AG04450 (cell line): ENCODE measurements at regions not wholly inside any gene's neighbourhood (a gene's known extent, or its start where the extent isn't known, plus 50 kb on each side); places are given as distances from the start of the nearest gene placed in this dataset.

ENCODE experiments used
- CTCF ChIA-PET: fragments of 300-600, 350-600 bp; formaldehyde crosslinking; extraction: SDS; loops from one replicate; lab custom pipeline; 2022; ENCODE audit warnings: antibody characterized with exemption, inconsistent platforms; lab: Charles Lee
- POLR2A ChIA-PET: fragments of 350-600 bp; formaldehyde crosslinking; extraction: SDS; loops from one replicate; lab custom pipeline; 2021; ENCODE audit warnings: antibody characterized with exemption, inconsistent platforms; lab: Yijun Ruan, JAX
- DNase-seq: peaks from one replicate; pipeline ENCODE4 v3.0.0-alpha.2; 2011; ENCODE audit warnings: low read depth, low spot score
- H3K27ac ChIP-seq: one replicate; pipeline ENCODE4 v1.5.1; 2012; ENCODE audit warnings: low read depth, low read length, control low read depth
- H3K27me3 ChIP-seq: one replicate; pipeline ENCODE4 v1.6.0; 2012; ENCODE audit warnings: low read length; ENCODE audit not compliant: control insufficient read depth, insufficient read depth
- H3K4me3 ChIP-seq: 2 replicates; pipeline ENCODE4 v1.5.1; 2011; ENCODE audit warnings: mild to moderate bottlenecking, low read depth, low read length, control low read depth
- H3K9me3 ChIP-seq: 2 replicates; pipeline ENCODE4 v1.5.1; 2012; ENCODE audit warnings: low read length; ENCODE audit not compliant: control insufficient read depth, insufficient read depth
- TF ChIP-seq, protein P1 (sequence below): IDR thresholded peaks from 2 replicates; pipeline ENCODE4 v1.5.1; 2011; ENCODE audit warnings: low read depth, low read length, control low read depth, inconsistent platforms

DNA sequence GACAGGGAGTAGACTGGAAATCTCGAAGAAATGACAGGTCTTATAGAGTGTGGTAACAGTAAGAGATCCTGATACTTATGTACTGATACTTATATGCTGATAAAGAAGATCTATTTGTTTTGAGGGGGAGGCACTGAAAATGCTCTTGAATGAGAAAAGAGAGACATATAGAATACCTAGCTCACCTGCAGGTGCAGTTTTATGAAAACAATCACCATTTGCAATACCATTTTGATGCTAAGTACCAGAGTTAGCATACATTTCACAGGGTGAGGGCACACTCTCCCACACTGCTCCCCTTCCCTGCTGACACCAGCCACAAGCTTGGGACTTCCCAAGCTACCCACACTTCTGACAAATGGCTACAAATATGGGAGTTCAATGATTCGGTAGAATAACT is 1490.1 kb upstream of the IGFBP7 start:
- CTCF ChIA-PET, result no interaction called here
- Histone ChIP-seq H3K9me3 (no peaks in the 10 kb centered on the region), H3K27me3 (no peaks in the 10 kb centered on the region), H3K4me3 (no peak overlapping the region), H3K27ac (no peak overlapping the region)
- no peak for DNase-seq
- TF ChIP-seq, protein P1, sequence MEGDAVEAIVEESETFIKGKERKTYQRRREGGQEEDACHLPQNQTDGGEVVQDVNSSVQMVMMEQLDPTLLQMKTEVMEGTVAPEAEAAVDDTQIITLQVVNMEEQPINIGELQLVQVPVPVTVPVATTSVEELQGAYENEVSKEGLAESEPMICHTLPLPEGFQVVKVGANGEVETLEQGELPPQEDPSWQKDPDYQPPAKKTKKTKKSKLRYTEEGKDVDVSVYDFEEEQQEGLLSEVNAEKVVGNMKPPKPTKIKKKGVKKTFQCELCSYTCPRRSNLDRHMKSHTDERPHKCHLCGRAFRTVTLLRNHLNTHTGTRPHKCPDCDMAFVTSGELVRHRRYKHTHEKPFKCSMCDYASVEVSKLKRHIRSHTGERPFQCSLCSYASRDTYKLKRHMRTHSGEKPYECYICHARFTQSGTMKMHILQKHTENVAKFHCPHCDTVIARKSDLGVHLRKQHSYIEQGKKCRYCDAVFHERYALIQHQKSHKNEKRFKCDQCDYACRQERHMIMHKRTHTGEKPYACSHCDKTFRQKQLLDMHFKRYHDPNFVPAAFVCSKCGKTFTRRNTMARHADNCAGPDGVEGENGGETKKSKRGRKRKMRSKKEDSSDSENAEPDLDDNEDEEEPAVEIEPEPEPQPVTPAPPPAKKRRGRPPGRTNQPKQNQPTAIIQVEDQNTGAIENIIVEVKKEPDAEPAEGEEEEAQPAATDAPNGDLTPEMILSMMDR, result no peak
- POLR2A ChIA-PET, result no interaction called here

GRCh38 chr4:58590722-58591121 is 1480.5 kb upstream of the IGFBP7 start:
- Histone ChIP-seq H3K27ac (no peak overlapping the region), H3K9me3 (peaks cover 2% of the 10 kb centered on the region; the same call in 1 of the 2 replicates), H3K4me3 (no peak overlapping the region), H3K27me3 (no peaks in the 10 kb centered on the region)
- no peak for DNase-seq
- CTCF ChIA-PET, result no interaction called here
- TF ChIP-seq, protein P1, result no peak
- POLR2A ChIA-PET, result no interaction called here

DNA sequence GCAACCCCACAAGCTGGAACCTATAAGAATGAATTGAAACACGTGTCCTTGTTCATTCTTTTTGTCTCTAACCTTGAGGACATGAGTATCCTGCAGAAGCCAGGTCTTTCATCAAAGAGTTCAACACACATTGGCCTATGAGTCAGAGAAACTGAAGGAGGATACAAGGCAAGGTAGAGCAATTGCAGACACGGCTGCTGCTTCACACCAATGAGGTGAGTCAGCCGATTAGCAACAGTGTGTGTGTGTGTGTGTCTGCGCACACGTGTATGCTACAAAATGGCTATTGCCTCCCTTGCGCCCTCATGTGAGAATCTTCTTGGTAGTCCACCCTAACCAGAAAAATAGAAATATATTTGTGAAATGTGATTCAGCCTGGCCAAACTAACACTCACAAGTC is 1477.7 kb upstream of the IGFBP7 start:
- Histone ChIP-seq H3K4me3 (no peak overlapping the region), H3K27me3 (no peaks in the 10 kb centered on the region), H3K27ac (no peak overlapping the region), H3K9me3 (peaks cover 8% of the 10 kb centered on the region)
- no peak for DNase-seq
- ChIA-PET CTCF (no interaction called here), POLR2A (no interaction called here)
- TF ChIP-seq, protein P1, result no peak

DNA sequence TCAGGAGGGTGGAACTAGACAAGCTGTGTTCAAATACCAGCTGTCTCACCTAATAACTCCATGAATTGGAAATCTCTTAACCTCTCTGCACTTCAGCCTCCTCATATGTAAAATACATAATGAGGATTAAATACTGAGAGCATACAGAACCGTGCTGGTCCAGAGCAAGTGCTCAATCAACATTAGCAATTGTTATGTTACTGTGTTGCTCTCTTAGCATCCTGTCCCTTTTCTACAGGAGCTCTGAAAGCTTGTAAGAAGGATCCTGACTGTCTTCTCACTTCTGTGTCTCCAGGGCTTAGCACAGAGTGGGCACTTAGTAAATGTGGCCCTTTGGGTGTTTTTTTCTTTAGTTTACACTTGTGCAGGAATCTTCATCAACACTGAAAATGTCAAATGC is 1456.1 kb upstream of the IGFBP7 start:
- no peak overlapping the region for H3K4me3 ChIP-seq
- no peak for DNase-seq
- ChIA-PET POLR2A (no interaction called here), CTCF (no interaction called here)
- H3K9me3 ChIP-seq, result no peaks in the 10 kb centered on the region; the same call in 1 of the 2 replicates
- H3K27me3 ChIP-seq, result no peaks in the 10 kb centered on the region
- no peak overlapping the region for H3K27ac ChIP-seq
- TF ChIP-seq, protein P1, result no peak

- Histone ChIP-seq H3K9me3 (no peaks in the 10 kb centered on the region), H3K27me3 (no peaks in the 10 kb centered on the region), H3K4me3 (no peak overlapping the region), H3K27ac (no peak overlapping the region)
- ChIA-PET POLR2A (no interaction called here), CTCF (no interaction called here)
- TF ChIP-seq, protein P1, result no peak
- DNase-seq, result no peak
Measured at GRCh38 chr4:58564695-58565475, 1454.7 kb upstream of the IGFBP7 start.
